Progenitor cell of endocrine pancreas (in vitro differentiated cells): ENCODE measurements at regions not wholly inside any gene's neighbourhood (a gene's known extent, or its start where the extent isn't known, plus 50 kb on each side); places are given as distances from the start of the nearest gene placed in this dataset.

Experiments used
- DNase-seq: peaks from one replicate; pipeline ENCODE4 v3.0.0; 2021; ENCODE audit warnings: low spot score; ENCODE audit not compliant: unreplicated experiment
- H3K27ac Mint-ChIP-seq: 2 replicates; pipeline ENCODE4 v1.8.0; 2021; ENCODE audit warnings: mild to moderate bottlenecking, moderate library complexity, mixed read lengths
- H3K27me3 Mint-ChIP-seq: 2 replicates; pipeline ENCODE4 v1.8.0; 2021; ENCODE audit warnings: mixed read lengths
- H3K36me3 Mint-ChIP-seq: 2 replicates; pipeline ENCODE4 v1.8.0; 2022; ENCODE audit warnings: mixed read lengths; ENCODE audit not compliant: insufficient read depth
- H3K4me1 Mint-ChIP-seq: 2 replicates; pipeline ENCODE4 v1.8.0; 2021; ENCODE audit warnings: low read depth, mixed read lengths
- H3K4me3 Mint-ChIP-seq: 2 replicates; pipeline ENCODE4 v1.8.0; 2021; ENCODE audit warnings: low read depth, mild to moderate bottlenecking, moderate library complexity, mixed read lengths
- H3K9me3 Mint-ChIP-seq: 2 replicates; pipeline ENCODE4 v1.8.0; 2021; ENCODE audit warnings: low read depth, mixed read lengths
- TF ChIP-seq, protein P1 (sequence below): fragments of 200-600 bp; sonication (generic); IDR thresholded peaks from one replicate; pipeline ENCODE4 v1.5.0; 2021; ENCODE audit warnings: antibody characterized with exemption, mild to moderate bottlenecking; ENCODE audit not compliant: unreplicated experiment

DNA sequence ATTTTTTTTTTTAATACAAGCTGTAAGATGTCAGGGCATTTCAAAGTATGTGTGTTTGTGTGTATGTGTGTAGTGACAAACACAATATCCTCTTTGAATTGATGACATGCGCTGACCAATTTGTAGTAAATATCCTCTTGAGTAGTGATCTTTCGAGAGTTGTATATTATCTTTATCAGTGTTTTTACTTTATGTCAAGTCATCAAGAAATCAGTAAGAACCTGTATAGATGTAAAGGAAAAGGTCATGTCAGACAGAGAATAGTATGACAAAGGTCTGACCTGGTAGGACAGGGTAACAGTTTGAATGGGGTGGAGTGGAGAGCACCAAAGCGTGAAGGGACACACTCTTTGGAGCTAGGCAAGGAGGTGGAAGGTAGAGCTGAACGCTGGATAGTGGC, 1931.4 kb upstream of the CELF4 start:
- no peaks in the 10 kb centered on the region for H3K27me3 Mint-ChIP-seq
- H3K4me3 Mint-ChIP-seq: no peak overlapping the region
- H3K27ac Mint-ChIP-seq: peak overlapping the region; percentile 28
- peaks cover 14% of the 10 kb centered on the region for H3K9me3 Mint-ChIP-seq
- DNase-seq: no peak
- TF ChIP-seq, protein P1, sequence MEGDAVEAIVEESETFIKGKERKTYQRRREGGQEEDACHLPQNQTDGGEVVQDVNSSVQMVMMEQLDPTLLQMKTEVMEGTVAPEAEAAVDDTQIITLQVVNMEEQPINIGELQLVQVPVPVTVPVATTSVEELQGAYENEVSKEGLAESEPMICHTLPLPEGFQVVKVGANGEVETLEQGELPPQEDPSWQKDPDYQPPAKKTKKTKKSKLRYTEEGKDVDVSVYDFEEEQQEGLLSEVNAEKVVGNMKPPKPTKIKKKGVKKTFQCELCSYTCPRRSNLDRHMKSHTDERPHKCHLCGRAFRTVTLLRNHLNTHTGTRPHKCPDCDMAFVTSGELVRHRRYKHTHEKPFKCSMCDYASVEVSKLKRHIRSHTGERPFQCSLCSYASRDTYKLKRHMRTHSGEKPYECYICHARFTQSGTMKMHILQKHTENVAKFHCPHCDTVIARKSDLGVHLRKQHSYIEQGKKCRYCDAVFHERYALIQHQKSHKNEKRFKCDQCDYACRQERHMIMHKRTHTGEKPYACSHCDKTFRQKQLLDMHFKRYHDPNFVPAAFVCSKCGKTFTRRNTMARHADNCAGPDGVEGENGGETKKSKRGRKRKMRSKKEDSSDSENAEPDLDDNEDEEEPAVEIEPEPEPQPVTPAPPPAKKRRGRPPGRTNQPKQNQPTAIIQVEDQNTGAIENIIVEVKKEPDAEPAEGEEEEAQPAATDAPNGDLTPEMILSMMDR: no peak
- peaks cover 7% of the 10 kb centered on the region for H3K36me3 Mint-ChIP-seq
- peaks cover 32% of the 10 kb centered on the region for H3K4me1 Mint-ChIP-seq

DNA sequence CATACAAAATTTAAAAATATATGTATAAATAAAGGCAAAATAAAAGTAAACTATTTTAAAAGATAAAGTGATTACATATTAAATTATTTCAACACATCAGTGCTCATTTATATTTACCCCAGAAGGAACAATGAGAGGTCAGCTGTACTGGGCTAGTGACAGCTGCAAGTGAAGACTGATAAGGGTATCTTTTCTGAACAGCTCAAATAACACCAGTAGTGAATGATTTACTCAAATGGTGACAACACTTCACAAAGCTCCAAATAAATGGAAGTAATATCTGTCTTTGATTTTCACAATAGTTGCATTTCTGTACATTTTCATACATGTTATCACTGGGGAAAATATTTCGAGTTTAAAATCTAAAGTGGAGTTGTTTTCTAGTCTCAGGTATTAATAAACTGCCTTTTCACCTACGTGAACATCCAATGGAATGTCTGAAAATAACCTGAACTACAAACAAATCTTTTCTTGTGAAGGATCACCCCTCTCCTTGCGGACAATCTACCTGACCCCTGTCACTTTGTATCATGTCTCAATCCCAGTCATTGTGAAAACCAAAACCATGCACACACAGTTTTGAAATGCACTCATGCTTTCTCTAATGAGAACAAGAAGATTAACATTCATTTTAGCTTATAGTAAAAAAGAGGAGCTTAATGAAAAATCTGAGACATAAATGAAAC, 1928.8 kb upstream of the CELF4 start:
- Mint-ChIP-seq H3K27me3 (no peaks in the 10 kb centered on the region), H3K4me3 (peak overlapping the region; percentile 55), H3K27ac (peak overlapping the region; percentile 87), H3K9me3 (peaks cover 25% of the 10 kb centered on the region), H3K4me1 (peaks cover 30% of the 10 kb centered on the region), H3K36me3 (peaks cover 12% of the 10 kb centered on the region)
- TF ChIP-seq, protein P1: no peak
- no peak for DNase-seq

DNA sequence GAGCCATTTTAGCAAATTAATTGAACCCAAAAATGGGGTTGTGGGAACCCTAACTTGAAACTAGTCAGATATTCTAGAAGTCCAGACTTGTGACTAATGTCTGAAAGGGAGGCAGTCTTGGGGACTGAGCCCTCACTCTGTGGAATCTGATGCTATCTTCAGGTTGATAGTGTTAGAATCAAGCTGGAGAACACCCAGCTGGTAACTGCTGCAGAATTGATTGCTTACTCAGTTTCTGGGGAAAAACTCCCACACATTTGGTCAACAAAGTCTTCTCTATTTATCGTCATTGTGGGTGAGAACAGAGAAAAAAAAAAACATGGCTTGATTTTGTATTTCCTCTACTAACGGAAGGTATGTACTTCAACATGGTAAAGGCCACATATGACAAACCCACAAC, 1925.8 kb upstream of the CELF4 start:
- TF ChIP-seq, protein P1: no peak
- Mint-ChIP-seq H3K9me3 (peaks cover 14% of the 10 kb centered on the region), H3K4me1 (peaks cover 48% of the 10 kb centered on the region), H3K27me3 (no peaks in the 10 kb centered on the region), H3K4me3 (no peak overlapping the region), H3K36me3 (peaks cover 7% of the 10 kb centered on the region), H3K27ac (peak overlapping the region; percentile 81)
- DNase-seq: no peak

DNA sequence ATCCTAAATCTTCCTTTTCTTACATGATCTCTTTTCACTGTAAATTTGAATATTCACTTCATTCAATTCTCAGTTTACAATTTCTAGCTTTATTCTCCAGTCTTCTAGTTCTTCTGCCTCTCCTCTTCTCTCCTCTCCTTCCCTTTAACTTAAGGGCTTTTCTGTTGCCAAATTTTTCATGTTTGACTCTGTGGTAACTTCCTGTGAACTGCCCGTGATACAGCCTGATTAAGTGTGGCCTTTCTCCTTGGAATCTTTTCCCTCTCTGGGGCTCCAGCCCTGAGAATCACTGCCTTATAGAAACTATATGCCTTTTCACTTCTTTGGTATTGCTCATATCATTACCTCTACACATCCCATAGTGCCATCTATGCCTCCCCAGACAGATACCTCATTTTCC, 1923.8 kb upstream of the CELF4 start:
- TF ChIP-seq, protein P1: no peak
- DNase-seq: no peak
- Mint-ChIP-seq H3K36me3 (peaks cover 7% of the 10 kb centered on the region), H3K27me3 (no peaks in the 10 kb centered on the region), H3K4me1 (peaks cover 33% of the 10 kb centered on the region), H3K27ac (no peak overlapping the region), H3K4me3 (no peak overlapping the region), H3K9me3 (peaks cover 14% of the 10 kb centered on the region)

DNA sequence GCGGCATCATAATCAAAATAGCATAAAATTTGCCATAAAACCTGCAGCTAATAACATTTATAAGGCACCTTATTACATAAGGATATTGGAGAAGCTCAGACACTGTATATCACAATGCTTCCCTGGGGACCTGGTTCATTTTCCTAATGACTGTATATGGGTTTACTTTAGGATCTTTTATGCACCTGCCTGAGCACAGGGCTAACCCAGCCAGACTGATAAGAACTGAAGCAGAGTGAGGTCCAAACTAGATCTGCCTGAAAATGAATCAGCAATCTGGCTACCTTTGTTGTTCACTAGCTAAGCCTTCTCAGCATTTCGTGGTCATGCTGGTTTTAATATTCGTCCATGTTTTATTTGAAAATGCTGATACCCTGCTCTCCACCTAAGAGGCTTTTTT, 1922.3 kb upstream of the CELF4 start:
- TF ChIP-seq, protein P1: no peak
- no peak for DNase-seq
- Mint-ChIP-seq H3K4me1 (peaks cover 30% of the 10 kb centered on the region), H3K27me3 (no peaks in the 10 kb centered on the region), H3K9me3 (peaks cover 11% of the 10 kb centered on the region), H3K27ac (peak overlapping the region; percentile 76), H3K4me3 (no peak overlapping the region), H3K36me3 (peaks cover 5% of the 10 kb centered on the region)
